DND-41 (cell line): ENCODE measurements at regions not wholly inside any gene's neighbourhood (a gene's known extent, or its start where the extent isn't known, plus 50 kb on each side); places are given as distances from the start of the nearest gene placed in this dataset.

Source experiments
- ATAC-seq: fragments of 200-7000 bp; cut with Tn5 transposase; 3 replicates; pipeline ENCODE4 v1.9.1; 2021; ENCODE audit warnings: low read depth; ENCODE audit not compliant: insufficient read depth
- DNase-seq: peaks from one replicate; pipeline ENCODE4 v3.0.0-alpha.2; 2020
- H2AFZ ChIP-seq: 2 replicates; pipeline ENCODE4 v1.6.0; 2012; ENCODE audit warnings: low read depth, low read length
- H3K27ac ChIP-seq: 2 replicates; pipeline ENCODE4 v1.5.1; 2012; ENCODE audit warnings: low read length, inconsistent platforms
- H3K27me3 ChIP-seq: fragments of 200-600 bp; sonication (generic); 2 replicates; pipeline ENCODE4 v1.6.0; 2012; ENCODE audit warnings: low read length, mild to moderate bottlenecking, inconsistent platforms; ENCODE audit not compliant: insufficient read depth, poor library complexity
- H3K36me3 ChIP-seq: 2 replicates; pipeline ENCODE4 v1.5.1; 2012; ENCODE audit warnings: low read length, inconsistent platforms; ENCODE audit not compliant: insufficient read depth
- H3K4me1 ChIP-seq: 2 replicates; pipeline ENCODE4 v1.5.1; 2012; ENCODE audit warnings: mild to moderate bottlenecking, low read length; ENCODE audit not compliant: insufficient read depth
- H3K4me2 ChIP-seq: 2 replicates; pipeline ENCODE4 v1.6.0; 2012; ENCODE audit warnings: mild to moderate bottlenecking, moderate library complexity, low read length, inconsistent platforms; ENCODE audit not compliant: insufficient read depth
- H3K4me3 ChIP-seq, 2 experiments: fragments of 200-600 bp in 1 of 2; shearing (Covaris generic) in 1 of 2; 2 replicates each; pipeline ENCODE4 v1.5.1; 2012 to 2016; ENCODE audit warnings: inconsistent platforms in 2 of 2, low read length in 2 of 2, mild to moderate bottlenecking in 2 of 2, low read depth in 1 of 2, moderate library complexity in 1 of 2
- H3K79me2 ChIP-seq: 2 replicates; pipeline ENCODE4 v1.6.0; 2012; ENCODE audit warnings: low read length, inconsistent platforms; ENCODE audit not compliant: insufficient read depth
- H3K9ac ChIP-seq: 2 replicates; pipeline ENCODE4 v1.6.0; 2012; ENCODE audit warnings: low read depth, mild to moderate bottlenecking, inconsistent platforms, low read length, moderate library complexity
- H3K9me3 ChIP-seq: 2 replicates; pipeline ENCODE4 v1.5.1; 2012; ENCODE audit warnings: low read length, moderate library complexity, mild to moderate bottlenecking, inconsistent platforms; ENCODE audit not compliant: insufficient read depth, severe bottlenecking
- H4K20me1 ChIP-seq: 2 replicates; pipeline ENCODE4 v1.6.0; 2012; ENCODE audit warnings: low read length; ENCODE audit not compliant: insufficient read depth
- EZH2 ChIP-seq: IDR thresholded peaks from 3 replicates; pipeline ENCODE4 v1.6.1; 2012; ENCODE audit warnings: borderline replicate concordance, low read depth, mild to moderate bottlenecking, moderate library complexity, low read length, inconsistent platforms; ENCODE audit not compliant: severe bottlenecking
- TF ChIP-seq, protein P1 (sequence below): IDR thresholded peaks from 2 replicates; pipeline ENCODE4 v1.5.1; 2012; ENCODE audit warnings: borderline replicate concordance, low read length, moderate library complexity, mild to moderate bottlenecking; ENCODE audit not compliant: poor library complexity, severe bottlenecking; ENCODE audit errors: extremely low read depth

DNA sequence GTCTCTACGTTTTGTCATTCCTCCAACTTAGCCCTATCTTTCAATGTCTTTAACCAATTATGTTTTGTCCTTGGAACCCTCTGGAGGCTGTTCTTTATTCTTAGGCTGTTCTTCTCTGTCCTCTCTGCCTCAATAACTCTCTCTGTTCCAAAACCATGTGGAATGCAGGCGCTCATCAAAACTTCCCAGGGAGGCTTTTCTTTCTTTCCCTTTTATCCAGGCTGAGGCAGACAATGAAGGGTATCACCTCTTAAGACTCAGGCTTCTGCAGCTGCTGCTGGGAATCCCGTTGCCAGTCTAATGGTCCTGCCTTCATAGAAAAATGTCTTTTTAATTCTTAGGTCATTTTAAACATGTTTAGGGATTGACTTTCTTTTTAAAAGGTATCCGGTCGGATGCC, 544.7 kb downstream of the CDH26 start:
- Histone ChIP-seq H3K4me1 (no peaks in the 10 kb centered on the region), H3K79me2 (no peaks in the 10 kb centered on the region), H3K27ac (no peak overlapping the region), H3K4me2 (no peak overlapping the region), H2AFZ (no peak overlapping the region), H3K9me3 (no peaks in the 10 kb centered on the region), H3K27me3 (no peaks in the 10 kb centered on the region), H3K36me3 (no peaks in the 10 kb centered on the region), H3K9ac (no peak overlapping the region), H4K20me1 (no peaks in the 10 kb centered on the region), H3K4me3 (no peak overlapping the region)
- no peak for DNase-seq
- ATAC-seq = no peak
- TF ChIP-seq, protein P1, sequence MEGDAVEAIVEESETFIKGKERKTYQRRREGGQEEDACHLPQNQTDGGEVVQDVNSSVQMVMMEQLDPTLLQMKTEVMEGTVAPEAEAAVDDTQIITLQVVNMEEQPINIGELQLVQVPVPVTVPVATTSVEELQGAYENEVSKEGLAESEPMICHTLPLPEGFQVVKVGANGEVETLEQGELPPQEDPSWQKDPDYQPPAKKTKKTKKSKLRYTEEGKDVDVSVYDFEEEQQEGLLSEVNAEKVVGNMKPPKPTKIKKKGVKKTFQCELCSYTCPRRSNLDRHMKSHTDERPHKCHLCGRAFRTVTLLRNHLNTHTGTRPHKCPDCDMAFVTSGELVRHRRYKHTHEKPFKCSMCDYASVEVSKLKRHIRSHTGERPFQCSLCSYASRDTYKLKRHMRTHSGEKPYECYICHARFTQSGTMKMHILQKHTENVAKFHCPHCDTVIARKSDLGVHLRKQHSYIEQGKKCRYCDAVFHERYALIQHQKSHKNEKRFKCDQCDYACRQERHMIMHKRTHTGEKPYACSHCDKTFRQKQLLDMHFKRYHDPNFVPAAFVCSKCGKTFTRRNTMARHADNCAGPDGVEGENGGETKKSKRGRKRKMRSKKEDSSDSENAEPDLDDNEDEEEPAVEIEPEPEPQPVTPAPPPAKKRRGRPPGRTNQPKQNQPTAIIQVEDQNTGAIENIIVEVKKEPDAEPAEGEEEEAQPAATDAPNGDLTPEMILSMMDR = no peak
- no peak for TF ChIP-seq EZH2

DNA sequence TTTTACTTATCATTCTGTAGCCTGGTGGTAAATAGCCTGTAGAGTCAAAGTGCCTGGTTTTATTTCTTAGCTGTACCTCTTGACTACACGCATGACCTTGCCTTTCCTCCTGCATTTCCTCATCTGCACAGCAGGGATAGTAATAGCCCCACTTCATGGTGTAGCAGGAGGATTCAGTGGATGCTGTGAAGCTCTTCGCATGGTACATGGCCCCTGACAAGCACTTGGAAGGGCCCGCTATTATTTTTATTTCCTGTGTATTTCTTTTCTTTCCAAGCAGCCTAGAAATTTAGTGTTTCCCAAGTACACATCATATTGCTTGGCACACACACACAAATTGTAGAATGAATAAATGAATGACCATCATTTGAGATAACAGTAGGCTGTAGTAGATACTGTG, 547.2 kb downstream of the CDH26 start:
- TF ChIP-seq, protein P1 = no peak
- no peak for TF ChIP-seq EZH2
- no peaks in the 10 kb centered on the region for H4K20me1 ChIP-seq
- no peaks in the 10 kb centered on the region for H3K4me1 ChIP-seq
- no peak overlapping the region for H3K9ac ChIP-seq
- H3K27ac ChIP-seq = no peak overlapping the region
- no peaks in the 10 kb centered on the region for H3K79me2 ChIP-seq
- ATAC-seq = no peak
- DNase-seq = no peak
- H3K9me3 ChIP-seq = no peaks in the 10 kb centered on the region
- no peaks in the 10 kb centered on the region for H3K36me3 ChIP-seq
- no peak overlapping the region for H3K4me2 ChIP-seq
- no peak overlapping the region for H2AFZ ChIP-seq
- no peaks in the 10 kb centered on the region for H3K27me3 ChIP-seq
- no peak overlapping the region for H3K4me3 ChIP-seq

DNA sequence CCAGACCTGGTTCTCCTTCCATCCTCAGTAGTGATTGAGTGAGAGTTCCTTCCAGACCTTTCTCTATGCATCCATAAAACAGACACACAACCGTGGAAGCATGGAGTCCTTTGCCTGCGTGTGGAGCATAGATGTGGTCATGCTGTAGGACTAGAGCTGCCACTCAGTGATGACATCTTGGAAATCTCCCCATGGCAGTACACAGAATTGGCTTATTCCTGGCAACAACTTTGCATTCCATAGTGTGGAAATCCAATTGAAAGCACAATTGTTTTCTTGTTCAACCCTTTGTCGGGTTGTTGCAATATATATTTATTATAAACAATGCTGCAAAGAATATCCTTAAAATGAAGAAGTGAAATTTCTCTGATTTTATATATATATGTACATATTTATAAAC, 547.8 kb downstream of the CDH26 start:
- TF ChIP-seq, protein P1 = no peak
- no peak for TF ChIP-seq EZH2

DNA sequence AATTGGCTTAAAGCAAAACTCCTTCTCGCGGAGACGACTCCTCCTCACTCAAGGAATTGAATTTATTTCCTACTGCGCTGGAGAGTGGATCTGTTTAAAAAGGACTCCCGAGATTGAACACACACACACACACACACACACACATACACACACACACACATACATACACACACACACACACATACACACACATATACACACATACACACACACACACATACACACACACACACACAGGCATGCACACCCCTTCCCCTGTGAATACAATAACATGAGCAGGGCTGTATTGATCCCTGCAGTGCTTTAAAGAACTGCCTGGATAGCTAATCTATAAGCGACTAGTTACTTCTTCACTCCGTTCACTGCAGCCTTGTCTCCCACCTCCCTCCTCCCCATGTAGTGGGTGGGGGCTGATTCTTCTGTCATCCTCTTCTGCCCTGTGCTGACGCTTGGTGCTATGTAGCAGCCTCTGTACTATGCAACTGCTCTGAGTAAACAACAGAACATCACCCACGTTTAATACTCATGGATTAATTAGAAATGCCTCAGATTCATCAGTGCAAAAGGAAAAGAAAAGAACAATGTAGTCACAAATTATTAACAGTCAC, 549.0 kb downstream of the CDH26 start:
- Histone ChIP-seq H4K20me1 (no peaks in the 10 kb centered on the region), H3K4me2 (no peak overlapping the region), H3K9me3 (no peaks in the 10 kb centered on the region), H3K4me3 (no peak overlapping the region), H2AFZ (no peak overlapping the region), H3K9ac (no peak overlapping the region), H3K79me2 (no peaks in the 10 kb centered on the region), H3K4me1 (no peaks in the 10 kb centered on the region), H3K36me3 (no peaks in the 10 kb centered on the region), H3K27ac (no peak overlapping the region), H3K27me3 (no peaks in the 10 kb centered on the region)
- no peak for ATAC-seq
- TF ChIP-seq, protein P1 = no peak
- no peak for TF ChIP-seq EZH2
- DNase-seq = no peak

More for the DNA sequence above, 547.8 kb downstream of the CDH26 start:
- H3K9me3 ChIP-seq = no peaks in the 10 kb centered on the region
- no peak overlapping the region for H3K27ac ChIP-seq
- H3K9ac ChIP-seq = no peak overlapping the region
- H3K4me2 ChIP-seq = no peak overlapping the region
- no peaks in the 10 kb centered on the region for H3K4me1 ChIP-seq
- no peaks in the 10 kb centered on the region for H3K36me3 ChIP-seq
- H3K79me2 ChIP-seq = no peaks in the 10 kb centered on the region
- no peak overlapping the region for H2AFZ ChIP-seq
- no peak for DNase-seq
- no peak overlapping the region for H3K4me3 ChIP-seq
- no peak for ATAC-seq
- H3K27me3 ChIP-seq = no peaks in the 10 kb centered on the region
- H4K20me1 ChIP-seq = no peaks in the 10 kb centered on the region
